CD8-positive, alpha-beta memory T cell (primary cell): ENCODE measurements at regions not wholly inside any gene's neighbourhood (a gene's known extent, or its start where the extent isn't known, plus 50 kb on each side); places are given as distances from the start of the nearest gene placed in this dataset.

Source experiments
- CTCF ChIA-PET: fragments of 350-600 bp; sonication (Branson Sonifier 250); formaldehyde crosslinking; loops from one replicate; lab custom pipeline; 2021; ENCODE audit warnings: antibody characterized with exemption; lab: Charles Lee
- POLR2A ChIA-PET: fragments of 350-600 bp; sonication (Branson Sonifier 250); formaldehyde crosslinking; loops from one replicate; lab custom pipeline; 2021; ENCODE audit warnings: antibody characterized with exemption; lab: Charles Lee
- DNase-seq, 5 donors: peaks; one replicate each; pipeline versions ENCODE4 v3.0.0 to v3.0.0-alpha.2; 2020 to 2022; ENCODE audit warnings: mixed read lengths in 1 of 5
- H3K27ac ChIP-seq: one replicate; pipeline ENCODE4 v1.7.0; 2013; ENCODE audit warnings: low read depth, mild to moderate bottlenecking, low read length, moderate library complexity
- H3K27me3 ChIP-seq: 2 replicates; pipeline ENCODE4 v1.7.0; 2013; ENCODE audit warnings: low read length, mild to moderate bottlenecking; ENCODE audit not compliant: insufficient read depth, poor library complexity, severe bottlenecking
- H3K36me3 ChIP-seq: 2 replicates; pipeline ENCODE4 v1.7.0; 2013; ENCODE audit warnings: mild to moderate bottlenecking, low read length, moderate library complexity; ENCODE audit not compliant: insufficient read depth
- H3K4me1 ChIP-seq: 2 replicates; pipeline ENCODE4 v1.7.0; 2013; ENCODE audit warnings: mild to moderate bottlenecking, low read length, moderate library complexity; ENCODE audit not compliant: insufficient read depth
- H3K4me3 ChIP-seq: 2 replicates; pipeline ENCODE4 v1.7.0; 2013; ENCODE audit warnings: mild to moderate bottlenecking, low read length
- H3K9me3 ChIP-seq: 2 replicates; pipeline ENCODE4 v1.7.0; 2013; ENCODE audit warnings: mild to moderate bottlenecking, low read length
- H3K27ac Mint-ChIP-seq, 8 donors: one replicate each; pipeline ENCODE4 v1.8.0; 2020 to 2021; ENCODE audit warnings: mixed read lengths in 8 of 8, mild to moderate bottlenecking in 6 of 8, inconsistent platforms in 3 of 8, moderate library complexity in 3 of 8
- H3K27me3 Mint-ChIP-seq, 2 donors: one replicate each; pipeline ENCODE4 v1.8.0; 2020 to 2021; ENCODE audit warnings: mixed read lengths in 2 of 2, mild to moderate bottlenecking in 1 of 2, moderate library complexity in 1 of 2
- H3K36me3 Mint-ChIP-seq, 3 donors: one replicate each; pipeline ENCODE4 v1.8.0; 2020 to 2021; ENCODE audit warnings: mixed read lengths in 3 of 3, inconsistent platforms in 1 of 3, mild to moderate bottlenecking in 1 of 3
- H3K4me1 Mint-ChIP-seq, 3 donors: one replicate each; pipeline ENCODE4 v1.8.0; 2020 to 2021; ENCODE audit warnings: mixed read lengths in 3 of 3, inconsistent platforms in 1 of 3, mild to moderate bottlenecking in 1 of 3
- H3K4me3 Mint-ChIP-seq, 7 donors: one replicate each; pipeline ENCODE4 v1.8.0; 2020 to 2021; ENCODE audit warnings: mixed read lengths in 7 of 7, mild to moderate bottlenecking in 6 of 7, moderate library complexity in 4 of 7, inconsistent platforms in 2 of 7
- H3K9me3 Mint-ChIP-seq, 5 donors: one replicate each; pipeline ENCODE4 v1.8.0; 2020 to 2022; ENCODE audit warnings: mixed read lengths in 5 of 5, mild to moderate bottlenecking in 3 of 5, moderate library complexity in 2 of 5, inconsistent platforms in 1 of 5

- H3K27ac ChIP-seq: no peak overlapping the region
- peaks cover 0 to 2% (median 0%) of the 10 kb centered on the region in 3 donors for H3K36me3 Mint-ChIP-seq
- no peak overlapping the region for H3K4me3 ChIP-seq
- H3K4me1 Mint-ChIP-seq: peaks cover 41 to 55% (median 48%) of the 10 kb centered on the region in 3 donors
- H3K4me1 ChIP-seq: peaks cover 40% of the 10 kb centered on the region
- peak overlapping the region in 2 of 7 donors; percentile 33 to 34 for H3K4me3 Mint-ChIP-seq
- CTCF ChIA-PET: no interaction called here
- no peaks in the 10 kb centered on the region for H3K9me3 Mint-ChIP-seq
- DNase-seq: no peak
- H3K9me3 ChIP-seq: no peaks in the 10 kb centered on the region
- no peaks in the 10 kb centered on the region for H3K27me3 ChIP-seq
- peaks cover 0 to 3% of the 10 kb centered on the region in 2 donors for H3K27me3 Mint-ChIP-seq
- H3K36me3 ChIP-seq: no peaks in the 10 kb centered on the region
- H3K27ac Mint-ChIP-seq: peak overlapping the region in 7 of 8 donors; percentile 12 to 61 (median 40)
- POLR2A ChIA-PET: no interaction called here
These were observed 211.0 kb upstream of the RAB4A start for GRCh38 chr1:229059671-229060539.

GRCh38 chr1:229062135-229062534, 208.8 kb upstream of the RAB4A start:
- H3K4me1 Mint-ChIP-seq: peaks cover 33 to 50% (median 38%) of the 10 kb centered on the region in 3 donors
- ChIA-PET POLR2A (no interaction called here), CTCF (no interaction called here)
- DNase-seq: no peak
- H3K4me3 Mint-ChIP-seq: no peak overlapping the region
- H3K27me3 Mint-ChIP-seq: peaks cover 0 to 3% of the 10 kb centered on the region in 2 donors
- Histone ChIP-seq H3K27me3 (no peaks in the 10 kb centered on the region), H3K9me3 (no peaks in the 10 kb centered on the region), H3K27ac (no peak overlapping the region), H3K36me3 (no peaks in the 10 kb centered on the region), H3K4me1 (peaks cover 35% of the 10 kb centered on the region), H3K4me3 (no peak overlapping the region)
- H3K27ac Mint-ChIP-seq: peak overlapping the region in 1 of 8 donors; percentile 86
- peaks cover 0 to 2% (median 0%) of the 10 kb centered on the region in 3 donors for H3K36me3 Mint-ChIP-seq
- H3K9me3 Mint-ChIP-seq: no peaks in the 10 kb centered on the region

GRCh38 chr1:229063154-229063773, 207.6 kb upstream of the RAB4A start:
- Mint-ChIP-seq H3K27me3 (peaks cover 0 to 3% of the 10 kb centered on the region in 2 donors), H3K4me1 (peaks cover 30 to 50% (median 36%) of the 10 kb centered on the region in 3 donors), H3K27ac (peak overlapping the region in 2 of 8 donors; percentile 17 to 61), H3K4me3 (no peak overlapping the region), H3K9me3 (no peaks in the 10 kb centered on the region), H3K36me3 (peaks cover 0 to 2% (median 0%) of the 10 kb centered on the region in 3 donors)
- CTCF ChIA-PET: no interaction called here
- Histone ChIP-seq H3K4me3 (no peak overlapping the region), H3K4me1 (peaks cover 30% of the 10 kb centered on the region), H3K36me3 (no peaks in the 10 kb centered on the region), H3K27me3 (no peaks in the 10 kb centered on the region), H3K27ac (no peak overlapping the region), H3K9me3 (no peaks in the 10 kb centered on the region)
- POLR2A ChIA-PET: no interaction called here
- no peak for DNase-seq

- Histone ChIP-seq H3K4me3 (no peak overlapping the region), H3K4me1 (peaks cover 21% of the 10 kb centered on the region), H3K9me3 (no peaks in the 10 kb centered on the region), H3K36me3 (no peaks in the 10 kb centered on the region), H3K27me3 (no peaks in the 10 kb centered on the region), H3K27ac (no peak overlapping the region)
- ChIA-PET POLR2A (no interaction called here), CTCF (interaction anchor here (0.5 kb wide), 1 partner anchor 112 kb away, joined by 3 read pairs; no protein-coding TSS in a partner anchor)
- Mint-ChIP-seq H3K27me3 (peaks cover 0 to 3% of the 10 kb centered on the region in 2 donors), H3K4me3 (no peak overlapping the region), H3K9me3 (no peaks in the 10 kb centered on the region), H3K27ac (peak overlapping the region in 1 of 8 donors; percentile 9), H3K4me1 (peaks cover 23 to 49% (median 32%) of the 10 kb centered on the region in 3 donors), H3K36me3 (peaks cover 0 to 2% (median 0%) of the 10 kb centered on the region in 3 donors)
- DNase-seq: no peak
These were observed 206.4 kb upstream of the RAB4A start for GRCh38 chr1:229064320-229065168.

GRCh38 chr1:229065613-229066012, 205.3 kb upstream of the RAB4A start:
- Mint-ChIP-seq H3K27me3 (peaks cover 0 to 3% of the 10 kb centered on the region in 2 donors), H3K36me3 (no peaks in the 10 kb centered on the region), H3K9me3 (no peaks in the 10 kb centered on the region), H3K4me1 (peaks cover 14 to 39% (median 23%) of the 10 kb centered on the region in 3 donors), H3K4me3 (no peak overlapping the region), H3K27ac (peak overlapping the region in 1 of 8 donors; percentile 53)
- Histone ChIP-seq H3K27me3 (no peaks in the 10 kb centered on the region), H3K27ac (no peak overlapping the region), H3K9me3 (no peaks in the 10 kb centered on the region), H3K4me3 (no peak overlapping the region), H3K36me3 (no peaks in the 10 kb centered on the region), H3K4me1 (peaks cover 11% of the 10 kb centered on the region)
- ChIA-PET POLR2A (no interaction called here), CTCF (no interaction called here)
- no peak for DNase-seq

GRCh38 chr1:229066591-229066990, 204.3 kb upstream of the RAB4A start:
- Histone ChIP-seq H3K4me1 (peaks cover 11% of the 10 kb centered on the region), H3K27ac (no peak overlapping the region), H3K4me3 (no peak overlapping the region), H3K36me3 (no peaks in the 10 kb centered on the region), H3K27me3 (no peaks in the 10 kb centered on the region), H3K9me3 (no peaks in the 10 kb centered on the region)
- ChIA-PET POLR2A (no interaction called here), CTCF (no interaction called here)
- no peak overlapping the region for H3K4me3 Mint-ChIP-seq
- H3K27me3 Mint-ChIP-seq: peaks cover 0 to 5% of the 10 kb centered on the region in 2 donors
- H3K4me1 Mint-ChIP-seq: peaks cover 14 to 34% (median 23%) of the 10 kb centered on the region in 3 donors
- H3K27ac Mint-ChIP-seq: peak overlapping the region in 1 of 8 donors; percentile 6
- no peaks in the 10 kb centered on the region for H3K36me3 Mint-ChIP-seq
- DNase-seq: no peak
- no peaks in the 10 kb centered on the region for H3K9me3 Mint-ChIP-seq

GRCh38 chr1:229067546-229067945, 203.4 kb upstream of the RAB4A start:
- Histone ChIP-seq H3K4me1 (peaks cover 11% of the 10 kb centered on the region), H3K9me3 (no peaks in the 10 kb centered on the region), H3K4me3 (no peak overlapping the region), H3K27me3 (no peaks in the 10 kb centered on the region), H3K36me3 (no peaks in the 10 kb centered on the region), H3K27ac (no peak overlapping the region)
- no peaks in the 10 kb centered on the region for H3K9me3 Mint-ChIP-seq
- H3K4me1 Mint-ChIP-seq: peaks cover 14 to 34% (median 23%) of the 10 kb centered on the region in 3 donors
- peak overlapping the region in 3 of 8 donors; percentile 32 to 70 (median 49) for H3K27ac Mint-ChIP-seq
- ChIA-PET POLR2A (no interaction called here), CTCF (no interaction called here)
- no peaks in the 10 kb centered on the region for H3K36me3 Mint-ChIP-seq
- no peak overlapping the region for H3K4me3 Mint-ChIP-seq
- peaks cover 0 to 5% of the 10 kb centered on the region in 2 donors for H3K27me3 Mint-ChIP-seq
- no peak for DNase-seq
